ENCODE measurements at regions not wholly inside any gene's neighbourhood (a gene's known extent, or its start where the extent isn't known, plus 50 kb on each side); places are given as distances from the start of the nearest gene placed in this dataset.

DNA sequence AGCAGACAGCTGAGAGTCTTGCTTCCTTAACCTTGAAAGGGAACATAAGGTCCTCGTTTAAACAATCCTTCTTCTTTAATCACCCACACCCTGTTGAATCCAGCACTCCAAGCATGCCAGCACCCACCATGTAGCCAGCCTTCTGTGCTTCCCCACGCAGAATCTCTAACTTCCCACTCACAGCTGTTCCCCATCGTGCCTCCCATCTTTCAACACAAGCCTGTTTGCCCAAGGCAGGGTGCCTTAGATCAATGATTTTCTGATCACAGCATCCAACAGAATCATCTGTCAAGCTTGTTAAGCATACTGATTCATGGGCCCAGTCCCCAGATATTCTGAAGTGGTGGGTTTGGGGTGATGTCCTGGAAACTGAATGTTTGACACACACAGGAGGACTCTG is 530.8 kb downstream of the SH2D4B start:
- intact Hi-C loops (cut with DNase I; ENCODE audit: low total_unique reads): no loop called here
- H3K36me3 ChIP-seq: no peaks in the 10 kb centered on the region
- H3K27ac ChIP-seq: no peak overlapping the region
- no peak for DNase-seq
- H3K4me3 ChIP-seq: no peak overlapping the region
- no peaks in the 10 kb centered on the region for H3K4me1 ChIP-seq
- no peaks in the 10 kb centered on the region for H3K27me3 ChIP-seq
- TF ChIP-seq EP300 (IDR thresholded peaks at IDR 0.05): no peak
- no peak for TF ChIP-seq POLR2A (IDR thresholded peaks at IDR 0.05)
- TF ChIP-seq, protein P1, sequence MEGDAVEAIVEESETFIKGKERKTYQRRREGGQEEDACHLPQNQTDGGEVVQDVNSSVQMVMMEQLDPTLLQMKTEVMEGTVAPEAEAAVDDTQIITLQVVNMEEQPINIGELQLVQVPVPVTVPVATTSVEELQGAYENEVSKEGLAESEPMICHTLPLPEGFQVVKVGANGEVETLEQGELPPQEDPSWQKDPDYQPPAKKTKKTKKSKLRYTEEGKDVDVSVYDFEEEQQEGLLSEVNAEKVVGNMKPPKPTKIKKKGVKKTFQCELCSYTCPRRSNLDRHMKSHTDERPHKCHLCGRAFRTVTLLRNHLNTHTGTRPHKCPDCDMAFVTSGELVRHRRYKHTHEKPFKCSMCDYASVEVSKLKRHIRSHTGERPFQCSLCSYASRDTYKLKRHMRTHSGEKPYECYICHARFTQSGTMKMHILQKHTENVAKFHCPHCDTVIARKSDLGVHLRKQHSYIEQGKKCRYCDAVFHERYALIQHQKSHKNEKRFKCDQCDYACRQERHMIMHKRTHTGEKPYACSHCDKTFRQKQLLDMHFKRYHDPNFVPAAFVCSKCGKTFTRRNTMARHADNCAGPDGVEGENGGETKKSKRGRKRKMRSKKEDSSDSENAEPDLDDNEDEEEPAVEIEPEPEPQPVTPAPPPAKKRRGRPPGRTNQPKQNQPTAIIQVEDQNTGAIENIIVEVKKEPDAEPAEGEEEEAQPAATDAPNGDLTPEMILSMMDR (IDR thresholded peaks at IDR 0.05): no peak
- no peaks in the 10 kb centered on the region for H3K9me3 ChIP-seq
- WGBS, 5 donors: 29 to 48% (median 41%) methylated on average over 3 of the region's 3 CpGs

DNA sequence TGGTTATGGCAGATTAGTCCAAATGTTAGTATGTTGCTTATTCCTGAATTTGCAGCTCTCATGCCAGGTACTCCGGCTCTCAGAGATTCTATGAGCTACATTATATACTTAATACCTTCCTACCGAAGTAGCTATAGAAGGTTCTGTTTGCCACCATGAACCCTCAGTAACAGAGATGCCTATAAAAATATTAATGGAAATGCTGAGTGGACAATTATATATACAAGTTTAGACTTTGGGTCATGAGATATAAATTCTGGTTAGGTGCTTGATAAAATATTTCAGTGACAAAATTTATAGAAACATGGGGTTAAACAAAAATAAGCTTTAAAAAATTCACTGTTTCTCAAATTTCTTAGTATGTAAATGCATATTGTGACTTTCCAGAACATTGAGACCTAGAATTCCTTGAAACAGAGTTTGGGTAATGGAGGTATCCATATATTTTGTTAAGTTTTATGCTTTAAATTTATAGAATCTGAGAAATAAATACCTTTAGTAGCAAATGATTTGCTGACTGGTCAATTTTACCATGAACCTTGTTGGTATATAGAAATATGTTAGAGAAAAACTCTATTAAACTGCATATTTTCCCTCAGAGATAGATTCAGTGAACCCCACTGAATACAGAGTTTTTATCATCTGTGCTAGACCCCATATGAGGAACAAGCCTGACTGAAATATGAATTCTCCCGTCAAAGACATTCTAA is 533.5 kb downstream of the SH2D4B start:
- intact Hi-C loops (cut with DNase I; ENCODE audit: low total_unique reads): no loop called here
- TF ChIP-seq POLR2AphosphoS5 (IDR thresholded peaks at IDR 0.05) (no peak), POLR2A (IDR thresholded peaks at IDR 0.05) (no peak), EP300 (IDR thresholded peaks at IDR 0.05) (no peak)
- TF ChIP-seq, protein P1 (IDR thresholded peaks at IDR 0.05): no peak
- H3K9me3 ChIP-seq: no peaks in the 10 kb centered on the region
- no peaks in the 10 kb centered on the region for H3K4me1 ChIP-seq
- H3K36me3 ChIP-seq: no peaks in the 10 kb centered on the region
- no peak overlapping the region for H3K4me3 ChIP-seq
- no peak for DNase-seq
- no peak overlapping the region for H3K27ac ChIP-seq
- no peaks in the 10 kb centered on the region for H3K27me3 ChIP-seq
- 55 to 92% (median 85%) methylated on average over 3 of the region's 3 CpGs for WGBS, 5 donors

DNA sequence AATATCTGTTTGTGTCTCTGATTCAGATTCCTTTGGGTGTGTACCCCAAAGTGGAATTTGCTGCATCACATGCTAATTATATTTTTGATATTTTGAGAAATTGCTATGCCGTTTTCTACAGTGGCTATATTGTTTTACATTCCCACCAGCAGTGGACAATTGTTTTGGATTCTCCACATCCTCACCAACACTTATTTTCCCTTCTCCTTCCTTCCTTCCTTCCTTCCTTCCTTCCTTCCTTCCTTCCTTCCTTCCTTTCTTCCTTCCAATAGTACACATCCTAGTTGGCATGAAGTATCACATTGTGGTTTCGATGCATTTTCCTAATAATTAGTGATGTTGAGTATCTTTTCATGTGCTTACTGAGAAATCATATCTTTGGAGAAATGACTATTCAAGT is 535.5 kb downstream of the SH2D4B start:
- Histone ChIP-seq H3K36me3 (no peaks in the 10 kb centered on the region), H3K27me3 (no peaks in the 10 kb centered on the region), H3K4me1 (no peaks in the 10 kb centered on the region), H3K9me3 (no peaks in the 10 kb centered on the region), H3K4me3 (no peak overlapping the region), H3K27ac (no peak overlapping the region)
- no peak for DNase-seq
- intact Hi-C loops (cut with DNase I; ENCODE audit: low total_unique reads): no loop called here
- WGBS, 5 donors: 78 to 86% (median 81%) methylated on average over 2 of the region's 2 CpGs
- TF ChIP-seq, protein P1 (IDR thresholded peaks at IDR 0.05): no peak
- TF ChIP-seq EP300 (IDR thresholded peaks at IDR 0.05): no peak

DNA sequence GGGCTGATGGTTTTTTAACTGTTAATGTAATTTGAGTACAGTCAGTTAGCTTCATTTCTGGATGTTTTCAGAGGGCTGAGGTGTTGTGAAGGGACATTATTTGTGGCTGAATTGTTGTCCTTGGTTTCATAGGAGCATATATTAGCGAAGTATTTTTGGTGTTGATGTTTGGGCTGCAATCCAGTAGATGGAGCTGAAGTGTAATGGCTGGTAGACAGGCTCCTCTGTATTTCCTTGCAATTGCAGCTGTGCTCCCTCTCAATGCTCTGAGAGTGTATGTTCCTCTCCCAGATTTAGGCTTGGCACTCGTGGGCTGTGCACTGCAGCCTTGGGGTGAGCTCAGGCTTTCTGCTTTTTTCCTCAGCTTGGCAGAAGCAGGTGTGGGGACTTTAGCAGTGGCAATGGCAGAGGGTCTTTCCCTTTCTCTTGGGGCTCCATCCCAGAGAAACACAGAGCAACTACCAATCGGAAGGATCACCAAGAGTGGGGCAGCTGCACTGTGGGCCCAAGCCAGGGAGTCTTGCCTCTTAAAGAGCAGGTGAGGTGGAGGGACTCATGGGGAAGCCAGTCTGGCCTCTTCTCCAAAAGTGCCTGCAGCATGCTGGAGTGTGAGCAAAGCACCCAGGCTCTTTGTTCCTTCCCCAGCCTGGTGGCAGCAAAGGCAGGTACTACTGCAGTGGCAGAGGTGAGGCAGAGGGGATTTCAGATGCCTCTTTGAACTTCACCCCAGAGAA is 544.4 kb downstream of the SH2D4B start:
- TF ChIP-seq, protein P1 (IDR thresholded peaks at IDR 0.05): no peak
- TF ChIP-seq EP300 (IDR thresholded peaks at IDR 0.05): no peak
- no peak for TF ChIP-seq POLR2AphosphoS5 (IDR thresholded peaks at IDR 0.05)
- TF ChIP-seq POLR2A (IDR thresholded peaks at IDR 0.05): no peak
- Histone ChIP-seq H3K4me3 (no peak overlapping the region), H3K9me3 (peaks cover 0 to 25% (median 16%) of the 10 kb centered on the region in 4 donors), H3K4me1 (no peaks in the 10 kb centered on the region), H3K27ac (no peak overlapping the region), H3K36me3 (no peaks in the 10 kb centered on the region), H3K27me3 (no peaks in the 10 kb centered on the region)
- WGBS, 5 donors: 66 to 82% (median 78%) methylated on average over 3 of the region's 3 CpGs
- intact Hi-C loops (cut with DNase I; ENCODE audit: low total_unique reads): no loop called here
- no peak for DNase-seq

Data from stomach (tissue), 8 donors.